CD14-positive monocyte (primary cell): ENCODE measurements at regions not wholly inside any gene's neighbourhood (a gene's known extent, or its start where the extent isn't known, plus 50 kb on each side); places are given as distances from the start of the nearest gene placed in this dataset.

ENCODE experiments used
- DNase-seq, 3 donors: peaks; one replicate each; pipeline ENCODE4 v3.0.0-alpha.2; 2011 to 2022
- H2AFZ ChIP-seq: 2 replicates; pipeline ENCODE4 v1.6.0; 2012; ENCODE audit warnings: mild to moderate bottlenecking, low read depth, low read length, inconsistent platforms; ENCODE audit not compliant: insufficient read depth, poor library complexity, severe bottlenecking
- H3K27ac ChIP-seq, 2 donors: 1 replicate in 1 of 2; 2 replicates in 1 of 2; pipeline ENCODE4 v1.5.1; 2012 to 2013; ENCODE audit warnings: low read length in 2 of 2, control low read depth in 1 of 2, inconsistent platforms in 1 of 2, low read depth in 1 of 2, mild to moderate bottlenecking in 1 of 2
- H3K27me3 ChIP-seq, 2 donors: one replicate each; pipeline versions ENCODE4 v1.6.0 to v1.6.1; 2011 to 2013; ENCODE audit warnings: low read length in 2 of 2; ENCODE audit not compliant: control insufficient read depth in 2 of 2, insufficient read depth in 2 of 2
- H3K36me3 ChIP-seq, 2 donors: replicated peaks in 1 of 2; 1 replicate in 1 of 2; 2 replicates in 1 of 2; pipeline versions ENCODE4 v1.5.1 to v1.6.1; 2012 to 2013; ENCODE audit warnings: low read length in 2 of 2, control low read depth in 1 of 2, inconsistent platforms in 1 of 2, mild to moderate bottlenecking in 1 of 2; ENCODE audit not compliant: insufficient read depth in 2 of 2, control insufficient read depth in 1 of 2
- H3K4me1 ChIP-seq, 2 donors: 1 replicate in 1 of 2; 2 replicates in 1 of 2; pipeline versions ENCODE4 v1.5.1 to v1.6.1; 2012 to 2013; ENCODE audit warnings: low read length in 2 of 2, control low read depth in 1 of 2, inconsistent platforms in 1 of 2, mild to moderate bottlenecking in 1 of 2, moderate library complexity in 1 of 2; ENCODE audit not compliant: insufficient read depth in 2 of 2, control insufficient read depth in 1 of 2
- H3K4me2 ChIP-seq: replicated peaks from 2 replicates; pipeline ENCODE3; 2012; ENCODE audit warnings: low read length, moderate library complexity, mild to moderate bottlenecking; ENCODE audit not compliant: poor library complexity, severe bottlenecking; ENCODE audit errors: extremely low read depth
- H3K4me3 ChIP-seq, 3 experiments: fragments of 200-600 bp in 1 of 3; sonication (generic) in 1 of 3; replicated peaks in 1 of 3; 1 replicate in 2 of 3; 2 replicates in 1 of 3; pipeline ENCODE4 v1.5.1; 2011 to 2013; ENCODE audit warnings: low read length in 3 of 3, mild to moderate bottlenecking in 3 of 3, control low read depth in 2 of 3, low read depth in 2 of 3, inconsistent platforms in 1 of 3, moderate library complexity in 1 of 3
- H3K79me2 ChIP-seq: 2 replicates; pipeline ENCODE4 v1.6.0; 2012; ENCODE audit warnings: mild to moderate bottlenecking, control low read depth, inconsistent platforms, low read length, moderate library complexity; ENCODE audit not compliant: insufficient read depth
- H3K9ac ChIP-seq: 2 replicates; pipeline ENCODE4 v1.6.0; 2017; ENCODE audit warnings: low read length, mild to moderate bottlenecking; ENCODE audit not compliant: insufficient read depth, poor library complexity, severe bottlenecking
- H3K9me3 ChIP-seq, 2 donors: replicated peaks in 1 of 2; 1 replicate in 1 of 2; 2 replicates in 1 of 2; pipeline versions ENCODE4 v1.5.1 to v1.6.1; 2012 to 2013; ENCODE audit warnings: low read length in 2 of 2, control low read depth in 1 of 2; ENCODE audit not compliant: control insufficient read depth in 1 of 2, insufficient read depth in 1 of 2
- H4K20me1 ChIP-seq: 2 replicates; pipeline ENCODE4 v1.6.0; 2012; ENCODE audit warnings: mild to moderate bottlenecking, low read length, control low read depth, moderate library complexity; ENCODE audit not compliant: insufficient read depth
- H3K27ac Mint-ChIP-seq, 7 donors: one replicate each; pipeline ENCODE4 v1.8.0; 2020; ENCODE audit warnings: mild to moderate bottlenecking in 7 of 7, mixed read lengths in 7 of 7, moderate library complexity in 6 of 7, inconsistent platforms in 2 of 7
- H3K27me3 Mint-ChIP-seq, 3 donors: one replicate each; pipeline ENCODE4 v1.8.0; 2021 to 2022; ENCODE audit warnings: low read depth in 3 of 3, mild to moderate bottlenecking in 3 of 3, mixed read lengths in 3 of 3, moderate library complexity in 3 of 3, inconsistent platforms in 1 of 3
- H3K36me3 Mint-ChIP-seq, 2 donors: one replicate each; pipeline ENCODE4 v1.8.0; 2020; ENCODE audit warnings: mixed read lengths in 2 of 2, inconsistent platforms in 1 of 2, mild to moderate bottlenecking in 1 of 2
- H3K4me1 Mint-ChIP-seq: one replicate; pipeline ENCODE4 v1.8.0; 2020; ENCODE audit warnings: mild to moderate bottlenecking, mixed read lengths
- H3K4me3 Mint-ChIP-seq, 2 donors: one replicate each; pipeline ENCODE4 v1.8.0; 2020; ENCODE audit warnings: mild to moderate bottlenecking in 2 of 2, mixed read lengths in 2 of 2, moderate library complexity in 1 of 2
- H3K9me3 Mint-ChIP-seq, 7 donors: one replicate each; pipeline ENCODE4 v1.8.0; 2020 to 2022; ENCODE audit warnings: mixed read lengths in 7 of 7, mild to moderate bottlenecking in 6 of 7, moderate library complexity in 6 of 7, inconsistent platforms in 2 of 7
- CTCF ChIP-seq: fragments of 200-600 bp; IDR thresholded peaks from one replicate; pipeline ENCODE4 v1.8.0; 2022; ENCODE audit warnings: antibody characterized with exemption, mild to moderate bottlenecking
- WGBS: methylation state at CpG from one replicate; pipeline ENCODE4 v1.1.5; 2013; ENCODE audit warnings: missing lambda C conversion rate; ENCODE audit not compliant: insufficient coverage; 5-methylcytosine and 5-hydroxymethylcytosine counted together
- intact Hi-C, 2 donors: fragments of 100-400 bp; cut with micrococcal nuclease; formaldehyde crosslinking; loops; one replicate each; pipeline versions ENCODE4 v1.15.0 to v1.15.1; 2023

DNA sequence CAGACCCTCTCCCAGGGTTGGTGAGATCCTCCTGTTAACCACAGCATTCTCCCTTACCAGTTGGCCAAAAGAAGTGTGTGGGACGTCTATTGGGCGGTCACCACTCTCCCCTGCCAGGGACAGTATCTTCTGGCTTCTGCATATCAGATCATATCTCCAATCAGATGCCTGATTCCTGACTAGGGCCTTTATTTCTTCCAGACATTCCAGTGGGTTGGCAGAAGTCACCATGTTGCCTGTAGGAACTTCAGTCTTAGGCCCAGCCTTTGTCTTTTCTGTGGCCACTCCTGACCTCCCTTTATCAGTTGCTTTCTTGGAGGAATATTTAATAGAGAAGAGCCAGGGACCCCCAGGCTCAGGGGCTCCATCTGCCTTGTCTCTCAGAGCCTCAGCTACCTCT lies 130.4 kb upstream of the F3 start:
- H3K4me1 Mint-ChIP-seq: peaks cover 18% of the 10 kb centered on the region
- H3K79me2 ChIP-seq: no peaks in the 10 kb centered on the region
- peaks cover 7 to 11% of the 10 kb centered on the region in 2 donors for H3K4me1 ChIP-seq
- H3K27me3 Mint-ChIP-seq: no peaks in the 10 kb centered on the region
- H3K36me3 Mint-ChIP-seq: no peaks in the 10 kb centered on the region
- H3K4me3 Mint-ChIP-seq: no peak overlapping the region
- no peak for DNase-seq
- peak overlapping the region in 1 of 7 donors; percentile 56 for H3K27ac Mint-ChIP-seq
- no peaks in the 10 kb centered on the region for H3K36me3 ChIP-seq
- H3K4me2 ChIP-seq: no peak overlapping the region
- no peaks in the 10 kb centered on the region for H3K27me3 ChIP-seq
- intact Hi-C loops: loop anchor here in 1 of 2 donors (10.0 kb wide), 1 partner anchor 73 kb away; no protein-coding TSS in a partner anchor
- H2AFZ ChIP-seq: no peak overlapping the region
- H3K4me3 ChIP-seq: no peak overlapping the region
- TF ChIP-seq CTCF: no peak
- 100% methylated on average over 2 of the region's 2 CpGs for WGBS
- H3K9ac ChIP-seq: no peak overlapping the region
- H4K20me1 ChIP-seq: no peaks in the 10 kb centered on the region
- H3K9me3 Mint-ChIP-seq: peaks cover 0 to 4% (median 0%) of the 10 kb centered on the region in 7 donors
- no peaks in the 10 kb centered on the region for H3K9me3 ChIP-seq
- no peak overlapping the region for H3K27ac ChIP-seq

- WGBS: no CpG with 5 or more reads among the region's 2 CpGs
- peaks cover 7 to 15% of the 10 kb centered on the region in 2 donors for H3K4me1 ChIP-seq
- no peak for DNase-seq
- no peak overlapping the region for H2AFZ ChIP-seq
- no peak overlapping the region for H3K27ac ChIP-seq
- H4K20me1 ChIP-seq: no peaks in the 10 kb centered on the region
- H3K4me2 ChIP-seq: no peak overlapping the region
- Mint-ChIP-seq H3K4me3 (no peak overlapping the region), H3K4me1 (peaks cover 19% of the 10 kb centered on the region), H3K9me3 (peaks cover 0 to 4% (median 0%) of the 10 kb centered on the region in 7 donors), H3K27ac (no peak overlapping the region), H3K36me3 (no peaks in the 10 kb centered on the region), H3K27me3 (no peaks in the 10 kb centered on the region)
- TF ChIP-seq CTCF: no peak
- H3K36me3 ChIP-seq: no peaks in the 10 kb centered on the region
- H3K9me3 ChIP-seq: no peaks in the 10 kb centered on the region
- intact Hi-C loops: loop anchor here in 1 of 2 donors (10.0 kb wide), 1 partner anchor 75 kb away; no protein-coding TSS in a partner anchor
- no peaks in the 10 kb centered on the region for H3K27me3 ChIP-seq
- no peak overlapping the region for H3K9ac ChIP-seq
- no peaks in the 10 kb centered on the region for H3K79me2 ChIP-seq
- no peak overlapping the region for H3K4me3 ChIP-seq
These were observed 128.7 kb upstream of the F3 start for GRCh38 chr1:94670273-94670672.
